OCI-LY3 (cell line): ENCODE measurements at regions not wholly inside any gene's neighbourhood (a gene's known extent, or its start where the extent isn't known, plus 50 kb on each side); places are given as distances from the start of the nearest gene placed in this dataset.
"Not testable (repeated sequence)": the region's sequence is repeated elsewhere in the genome, so short reads cannot be mapped to it uniquely, and the experiment has no call there.

Experiments used
- EZH2phosphoT487 ChIP-seq: fragments of 200-600 bp; shearing (Covaris generic); IDR thresholded peaks from 2 replicates; pipeline ENCODE4 v1.6.1; 2018; ENCODE audit warnings: antibody characterized with exemption, mixed run types, low read depth
- TF ChIP-seq, protein P1 (sequence below): fragments of 200-600, 300-600 bp; sonication (generic); IDR thresholded peaks from 2 replicates; pipeline ENCODE4 v1.5.1; 2014; ENCODE audit warnings: antibody characterized with exemption, low read length, low read depth

DNA sequence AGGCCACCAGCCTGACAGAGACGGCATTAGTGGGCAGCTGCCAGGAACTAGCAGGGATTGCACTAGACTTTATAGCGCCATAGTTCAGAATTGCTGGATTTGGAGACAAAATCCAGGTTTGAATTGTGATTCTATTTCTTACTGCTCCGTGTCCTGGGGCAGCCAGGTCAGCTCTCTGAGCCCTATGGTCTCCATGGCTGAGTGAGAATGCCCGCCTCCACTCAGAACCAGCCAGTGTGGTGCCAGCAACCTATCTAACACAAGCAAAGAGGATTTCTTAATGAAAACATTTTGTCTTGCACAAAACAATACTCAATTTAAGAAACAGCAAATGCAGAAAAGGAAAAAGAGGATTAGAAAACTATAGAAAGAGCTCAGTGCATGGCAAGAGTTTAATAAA is 225.4 kb downstream of the ANKRD30B start:
- TF ChIP-seq, protein P1, sequence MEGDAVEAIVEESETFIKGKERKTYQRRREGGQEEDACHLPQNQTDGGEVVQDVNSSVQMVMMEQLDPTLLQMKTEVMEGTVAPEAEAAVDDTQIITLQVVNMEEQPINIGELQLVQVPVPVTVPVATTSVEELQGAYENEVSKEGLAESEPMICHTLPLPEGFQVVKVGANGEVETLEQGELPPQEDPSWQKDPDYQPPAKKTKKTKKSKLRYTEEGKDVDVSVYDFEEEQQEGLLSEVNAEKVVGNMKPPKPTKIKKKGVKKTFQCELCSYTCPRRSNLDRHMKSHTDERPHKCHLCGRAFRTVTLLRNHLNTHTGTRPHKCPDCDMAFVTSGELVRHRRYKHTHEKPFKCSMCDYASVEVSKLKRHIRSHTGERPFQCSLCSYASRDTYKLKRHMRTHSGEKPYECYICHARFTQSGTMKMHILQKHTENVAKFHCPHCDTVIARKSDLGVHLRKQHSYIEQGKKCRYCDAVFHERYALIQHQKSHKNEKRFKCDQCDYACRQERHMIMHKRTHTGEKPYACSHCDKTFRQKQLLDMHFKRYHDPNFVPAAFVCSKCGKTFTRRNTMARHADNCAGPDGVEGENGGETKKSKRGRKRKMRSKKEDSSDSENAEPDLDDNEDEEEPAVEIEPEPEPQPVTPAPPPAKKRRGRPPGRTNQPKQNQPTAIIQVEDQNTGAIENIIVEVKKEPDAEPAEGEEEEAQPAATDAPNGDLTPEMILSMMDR: not testable (repeated sequence)
- not testable (repeated sequence) for TF ChIP-seq EZH2phosphoT487
